Liver (tissue), 8 donors: ENCODE measurements at regions not wholly inside any gene's neighbourhood (a gene's known extent, or its start where the extent isn't known, plus 50 kb on each side); places are given as distances from the start of the nearest gene placed in this dataset.

ENCODE experiments used
- DNase-seq: peaks from one replicate; pipeline ENCODE4 v3.0.0-alpha.2; 2017; ENCODE audit warnings: low spot score
- H3K27ac ChIP-seq, 2 donors: one replicate each; pipeline ENCODE4 v1.7.0; 2013; ENCODE audit warnings: inconsistent platforms in 2 of 2, low read length in 2 of 2, control low read depth in 1 of 2, low read depth in 1 of 2, mild to moderate bottlenecking in 1 of 2
- H3K27me3 ChIP-seq, 4 donors: one replicate each; pipeline versions ENCODE4 v1.6.1 to v1.7.0; 2013; ENCODE audit warnings: low read length in 3 of 4, inconsistent platforms in 1 of 4, mild to moderate bottlenecking in 1 of 4, moderate library complexity in 1 of 4; ENCODE audit not compliant: control insufficient read depth in 4 of 4, insufficient read depth in 4 of 4
- H3K36me3 ChIP-seq, 4 donors: one replicate each; pipeline versions ENCODE4 v1.6.1 to v1.7.0; 2013; ENCODE audit warnings: low read length in 3 of 4, mild to moderate bottlenecking in 3 of 4, low read depth in 1 of 4, moderate library complexity in 1 of 4; ENCODE audit not compliant: control insufficient read depth in 4 of 4, insufficient read depth in 3 of 4
- H3K4me1 ChIP-seq, 4 donors: one replicate each; pipeline versions ENCODE4 v1.6.1 to v1.7.0; 2013; ENCODE audit warnings: low read length in 3 of 4, mild to moderate bottlenecking in 3 of 4, moderate library complexity in 1 of 4; ENCODE audit not compliant: control insufficient read depth in 4 of 4, insufficient read depth in 4 of 4
- H3K4me3 ChIP-seq, 3 donors: one replicate each; pipeline versions ENCODE4 v1.6.1 to v1.7.0; 2013; ENCODE audit warnings: low read length in 3 of 3, control low read depth in 1 of 3, low read depth in 1 of 3, mild to moderate bottlenecking in 1 of 3
- H3K9ac ChIP-seq, 2 donors: one replicate each; pipeline ENCODE4 v1.7.0; 2013; ENCODE audit warnings: low read length in 2 of 2, mild to moderate bottlenecking in 2 of 2, moderate library complexity in 2 of 2, control low read depth in 1 of 2, low read depth in 1 of 2
- H3K9me3 ChIP-seq, 4 donors: one replicate each; pipeline versions ENCODE4 v1.6.1 to v1.7.0; 2013; ENCODE audit warnings: low read length in 3 of 4; ENCODE audit not compliant: control insufficient read depth in 4 of 4
- ATF3 ChIP-seq: IDR thresholded peaks from 2 replicates; pipeline ENCODE4 v1.6.1; 2016; ENCODE audit warnings: antibody characterized with exemption
- CTCF ChIP-seq: fragments of 150-350 bp; IDR thresholded peaks from 2 replicates; pipeline ENCODE4 v1.5.1; 2017; ENCODE audit warnings: improper control_type of control experiment, low read depth, low read length; ENCODE audit not compliant: missing input control
- EGR1 ChIP-seq, 2 donors: IDR thresholded peaks; 2 replicates each; pipeline ENCODE4 v1.6.1; 2016 to 2018; ENCODE audit warnings: antibody characterized with exemption in 2 of 2, low read depth in 2 of 2
- FOXA1 ChIP-seq: IDR thresholded peaks from 2 replicates; pipeline ENCODE4 v1.6.1; 2016; ENCODE audit warnings: antibody characterized with exemption
- FOXA2 ChIP-seq: IDR thresholded peaks from 2 replicates; pipeline ENCODE4 v1.6.1; 2016; ENCODE audit warnings: antibody characterized with exemption
- GABPA ChIP-seq, 2 donors: IDR thresholded peaks in 1 of 2; conservative IDR thresholded peaks in 1 of 2; 2 replicates each; pipeline ENCODE4 v1.6.1; 2016; ENCODE audit warnings: antibody characterized with exemption in 2 of 2, mild to moderate bottlenecking in 1 of 2, moderate library complexity in 1 of 2
- HNF4A ChIP-seq, 2 donors: conservative IDR thresholded peaks; 2 replicates each; pipeline ENCODE4 v1.6.1; 2016; ENCODE audit warnings: antibody characterized with exemption in 2 of 2, mild to moderate bottlenecking in 2 of 2
- HNF4G ChIP-seq: IDR thresholded peaks from 2 replicates; pipeline ENCODE4 v1.6.1; 2016; ENCODE audit warnings: antibody characterized with exemption
- JUND ChIP-seq, 2 donors: IDR thresholded peaks; 2 replicates each; pipeline ENCODE4 v1.6.1; 2016; ENCODE audit warnings: antibody characterized with exemption in 2 of 2
- MAX ChIP-seq: IDR thresholded peaks from 2 replicates; pipeline ENCODE4 v1.6.1; 2016; ENCODE audit warnings: antibody characterized with exemption
- NR2F2 ChIP-seq: IDR thresholded peaks from 2 replicates; pipeline ENCODE4 v1.6.1; 2016; ENCODE audit warnings: antibody characterized with exemption
- RAD21 ChIP-seq, 2 donors: IDR thresholded peaks; 2 replicates each; pipeline ENCODE4 v1.6.1; 2016; ENCODE audit warnings: antibody characterized with exemption in 2 of 2, mild to moderate bottlenecking in 2 of 2
- REST ChIP-seq: IDR thresholded peaks from 2 replicates; pipeline ENCODE4 v1.6.1; 2016; ENCODE audit warnings: antibody characterized with exemption, mild to moderate bottlenecking
- RXRA ChIP-seq, 2 donors: IDR thresholded peaks; 2 replicates each; pipeline ENCODE4 v1.6.1; 2017 to 2018; ENCODE audit warnings: antibody characterized with exemption in 2 of 2, mild to moderate bottlenecking in 1 of 2
- SP1 ChIP-seq: IDR thresholded peaks from 2 replicates; pipeline ENCODE4 v1.6.1; 2018; ENCODE audit warnings: antibody characterized with exemption, mild to moderate bottlenecking
- TAF1 ChIP-seq: conservative IDR thresholded peaks from 2 replicates; pipeline ENCODE4 v1.6.1; 2016; ENCODE audit warnings: antibody characterized with exemption, mild to moderate bottlenecking
- YY1 ChIP-seq: IDR thresholded peaks from 2 replicates; pipeline ENCODE4 v1.6.1; 2016; ENCODE audit warnings: antibody characterized with exemption, mild to moderate bottlenecking
- WGBS: extraction: QIAGEN DNeasy Blood & Tissue Kit; methylation state at CpG from one replicate; pipeline ENCODE4 v1.1.7; 2013; 5-methylcytosine and 5-hydroxymethylcytosine counted together
- TF ChIP-seq, protein P1 (sequence below): IDR thresholded peaks from 2 replicates; pipeline ENCODE4 v1.6.1; 2016; ENCODE audit warnings: antibody characterized with exemption
- donor health status: healthy.
- donor health status: healthy.
- donor health status: healthy.
- donor health status: healthy.
- donor health status: healthy.

DNA sequence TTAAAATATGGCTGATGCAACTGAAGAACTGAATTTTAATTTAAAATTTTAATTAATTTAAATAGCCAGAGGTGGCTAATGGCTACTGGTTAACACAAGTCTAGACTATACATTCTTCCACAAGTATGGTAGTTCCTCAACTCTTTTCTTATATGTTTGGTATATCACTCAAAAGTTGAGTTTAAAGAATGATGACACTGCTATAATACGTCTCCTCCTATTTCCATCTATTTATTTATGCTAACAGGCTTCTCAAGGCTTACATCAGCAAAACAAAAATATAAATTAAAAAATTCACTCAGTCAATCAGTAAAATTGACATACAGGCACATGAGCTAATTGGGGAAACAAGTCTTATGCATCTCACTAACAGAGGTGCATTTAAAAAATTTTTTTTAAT is 227.9 kb upstream of the PMFBP1 start:
- Histone ChIP-seq H3K9me3 (no peaks in the 10 kb centered on the region), H3K36me3 (no peaks in the 10 kb centered on the region), H3K4me1 (no peaks in the 10 kb centered on the region), H3K9ac (no peak overlapping the region), H3K27ac (no peak overlapping the region), H3K4me3 (no peak overlapping the region), H3K27me3 (no peaks in the 10 kb centered on the region)
- DNase-seq: no peak
- WGBS: 88% methylated on average over 1 of the region's 1 CpG
- TF ChIP-seq REST (no peak), YY1 (no peak), EGR1 (IDR thresholded peaks at IDR 0.05; ENCODE audit: low read depth in 2 of 2) (no peak), TAF1 (no peak), FOXA2 (no peak), ATF3 (no peak), NR2F2 (no peak), JUND (IDR thresholded peaks at IDR 0.05) (no peak), GABPA (IDR thresholded peaks at IDR 0.05 in 1 of 2, conservative IDR thresholded peaks at IDR 0.05 in 1 of 2) (no peak), HNF4G (no peak), RAD21 (IDR thresholded peaks at IDR 0.05) (no peak), SP1 (no peak), FOXA1 (no peak), CTCF (no peak), HNF4A (conservative IDR thresholded peaks at IDR 0.05) (no peak), MAX (no peak), RXRA (IDR thresholded peaks at IDR 0.05) (no peak)
- TF ChIP-seq, protein P1, sequence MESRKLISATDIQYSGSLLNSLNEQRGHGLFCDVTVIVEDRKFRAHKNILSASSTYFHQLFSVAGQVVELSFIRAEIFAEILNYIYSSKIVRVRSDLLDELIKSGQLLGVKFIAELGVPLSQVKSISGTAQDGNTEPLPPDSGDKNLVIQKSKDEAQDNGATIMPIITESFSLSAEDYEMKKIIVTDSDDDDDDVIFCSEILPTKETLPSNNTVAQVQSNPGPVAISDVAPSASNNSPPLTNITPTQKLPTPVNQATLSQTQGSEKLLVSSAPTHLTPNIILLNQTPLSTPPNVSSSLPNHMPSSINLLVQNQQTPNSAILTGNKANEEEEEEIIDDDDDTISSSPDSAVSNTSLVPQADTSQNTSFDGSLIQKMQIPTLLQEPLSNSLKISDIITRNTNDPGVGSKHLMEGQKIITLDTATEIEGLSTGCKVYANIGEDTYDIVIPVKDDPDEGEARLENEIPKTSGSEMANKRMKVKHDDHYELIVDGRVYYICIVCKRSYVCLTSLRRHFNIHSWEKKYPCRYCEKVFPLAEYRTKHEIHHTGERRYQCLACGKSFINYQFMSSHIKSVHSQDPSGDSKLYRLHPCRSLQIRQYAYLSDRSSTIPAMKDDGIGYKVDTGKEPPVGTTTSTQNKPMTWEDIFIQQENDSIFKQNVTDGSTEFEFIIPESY: no peak

DNA sequence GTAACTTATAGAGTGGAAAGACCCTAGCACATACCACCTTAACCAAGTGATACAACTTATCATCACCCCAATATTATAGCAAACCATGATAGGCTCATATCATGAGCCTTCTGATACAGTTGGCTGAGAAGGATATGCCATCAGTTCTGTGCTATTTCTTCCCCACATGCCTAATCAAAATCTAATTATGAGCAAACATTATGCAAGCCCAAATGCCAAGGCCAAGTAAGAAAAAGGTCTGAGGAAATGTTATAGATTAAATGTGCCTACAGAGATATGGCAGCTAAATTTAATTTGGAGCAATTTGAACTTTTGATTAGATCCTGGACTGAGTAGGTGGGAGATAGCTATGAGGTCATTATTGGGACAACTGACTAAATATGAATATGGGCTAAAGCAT is 225.9 kb upstream of the PMFBP1 start:
- no peak for DNase-seq
- Histone ChIP-seq H3K4me3 (no peak overlapping the region), H3K27ac (no peak overlapping the region), H3K27me3 (no peaks in the 10 kb centered on the region), H3K4me1 (no peaks in the 10 kb centered on the region), H3K36me3 (no peaks in the 10 kb centered on the region), H3K9ac (no peak overlapping the region), H3K9me3 (no peaks in the 10 kb centered on the region)
- TF ChIP-seq JUND (IDR thresholded peaks at IDR 0.05): no peak
- no peak for TF ChIP-seq HNF4A (conservative IDR thresholded peaks at IDR 0.05)
- TF ChIP-seq, protein P1: no peak
